ENCODE measurements at regions not wholly inside any gene's neighbourhood (a gene's known extent, or its start where the extent isn't known, plus 50 kb on each side); places are given as distances from the start of the nearest gene placed in this dataset.

DNA sequence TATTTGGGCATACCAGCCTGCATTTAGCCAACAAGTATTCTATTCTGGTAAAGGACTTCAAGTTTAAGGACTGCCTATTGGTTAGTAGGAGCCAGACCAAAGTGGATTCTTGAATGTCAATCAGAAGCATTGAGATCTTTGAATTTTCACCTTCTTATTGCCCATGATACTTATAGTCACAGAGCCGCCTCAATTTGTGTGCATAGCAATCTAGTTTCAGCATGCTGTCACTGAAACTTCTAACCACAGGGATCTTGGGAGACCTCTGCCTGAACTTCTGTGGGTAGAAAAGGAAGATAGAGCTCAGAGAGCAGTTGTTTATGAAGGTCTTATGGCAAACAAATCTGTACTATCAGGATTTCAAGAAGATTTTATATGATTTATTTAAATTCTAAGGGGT, 501.4 kb upstream of the USP24 start:
- no peaks in the 10 kb centered on the region for H3K79me2 ChIP-seq (ENCODE audit: insufficient read depth, low read length)
- TF ChIP-seq, protein P1, sequence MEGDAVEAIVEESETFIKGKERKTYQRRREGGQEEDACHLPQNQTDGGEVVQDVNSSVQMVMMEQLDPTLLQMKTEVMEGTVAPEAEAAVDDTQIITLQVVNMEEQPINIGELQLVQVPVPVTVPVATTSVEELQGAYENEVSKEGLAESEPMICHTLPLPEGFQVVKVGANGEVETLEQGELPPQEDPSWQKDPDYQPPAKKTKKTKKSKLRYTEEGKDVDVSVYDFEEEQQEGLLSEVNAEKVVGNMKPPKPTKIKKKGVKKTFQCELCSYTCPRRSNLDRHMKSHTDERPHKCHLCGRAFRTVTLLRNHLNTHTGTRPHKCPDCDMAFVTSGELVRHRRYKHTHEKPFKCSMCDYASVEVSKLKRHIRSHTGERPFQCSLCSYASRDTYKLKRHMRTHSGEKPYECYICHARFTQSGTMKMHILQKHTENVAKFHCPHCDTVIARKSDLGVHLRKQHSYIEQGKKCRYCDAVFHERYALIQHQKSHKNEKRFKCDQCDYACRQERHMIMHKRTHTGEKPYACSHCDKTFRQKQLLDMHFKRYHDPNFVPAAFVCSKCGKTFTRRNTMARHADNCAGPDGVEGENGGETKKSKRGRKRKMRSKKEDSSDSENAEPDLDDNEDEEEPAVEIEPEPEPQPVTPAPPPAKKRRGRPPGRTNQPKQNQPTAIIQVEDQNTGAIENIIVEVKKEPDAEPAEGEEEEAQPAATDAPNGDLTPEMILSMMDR (IDR thresholded peaks at IDR 0.05): no peak
- Mint-ChIP-seq H3K9me3 (peaks cover 0 to 5% (median 0%) of the 10 kb centered on the region in 7 donors), H3K4me1 (no peaks in the 10 kb centered on the region), H3K27ac (no peak overlapping the region), H3K4me3 (no peak overlapping the region), H3K36me3 (no peaks in the 10 kb centered on the region), H3K27me3 (ENCODE audit: low read depth in 3 of 3) (peaks cover 4 to 6% (median 5%) of the 10 kb centered on the region in 3 donors)
- no peak overlapping the region for H3K4me3 ChIP-seq (replicated peaks in 1 of 3; ENCODE audit: low read depth in 2 of 3, low read length in 3 of 3)
- no peak overlapping the region for H2AFZ ChIP-seq (ENCODE audit: insufficient read depth, low read depth, low read length, poor library complexity, severe bottlenecking)
- H3K27ac ChIP-seq (ENCODE audit: low read depth in 1 of 2, low read length in 2 of 2): no peak overlapping the region
- no peak for DNase-seq
- no peaks in the 10 kb centered on the region for H3K9me3 ChIP-seq (replicated peaks in 1 of 2; ENCODE audit: control insufficient read depth in 1 of 2, insufficient read depth in 1 of 2, low read length in 2 of 2)
- WGBS (ENCODE audit: insufficient coverage): 100% methylated on average over 1 of the region's 1 CpG
- H4K20me1 ChIP-seq (ENCODE audit: insufficient read depth, low read length): no peaks in the 10 kb centered on the region
- H3K4me2 ChIP-seq (replicated peaks; ENCODE audit: extremely low read depth, low read length, poor library complexity, severe bottlenecking): no peak overlapping the region
- H3K4me1 ChIP-seq (ENCODE audit: control insufficient read depth in 1 of 2, insufficient read depth in 2 of 2, low read length in 2 of 2): no peaks in the 10 kb centered on the region
- intact Hi-C loops (cut with micrococcal nuclease): no loop called here
- H3K27me3 ChIP-seq (ENCODE audit: control insufficient read depth in 2 of 2, insufficient read depth in 2 of 2, low read length in 2 of 2): no peaks in the 10 kb centered on the region
- no peaks in the 10 kb centered on the region for H3K36me3 ChIP-seq (replicated peaks in 1 of 2; ENCODE audit: control insufficient read depth in 1 of 2, insufficient read depth in 2 of 2, low read length in 2 of 2)
- H3K9ac ChIP-seq (ENCODE audit: insufficient read depth, low read length, poor library complexity, severe bottlenecking): no peak overlapping the region

DNA sequence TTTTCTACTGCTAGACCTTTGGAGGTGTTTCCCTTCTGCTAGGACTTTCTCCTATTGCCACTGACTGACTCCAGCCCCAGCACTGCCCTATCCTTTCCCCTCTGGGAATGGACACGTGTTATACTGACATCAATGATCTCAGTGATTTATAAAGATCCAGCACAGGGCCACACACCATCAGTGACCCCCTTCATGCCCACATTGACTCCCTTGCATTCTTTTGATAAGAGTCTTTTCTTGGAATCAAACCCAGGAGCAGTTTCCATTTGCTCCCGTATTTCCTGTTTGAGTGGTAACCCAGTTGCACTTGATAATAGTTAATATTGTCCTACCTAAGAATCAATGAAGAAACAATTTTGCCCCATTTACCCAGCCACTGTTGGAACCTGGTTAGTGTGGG, 501.0 kb upstream of the USP24 start:
- WGBS (ENCODE audit: insufficient coverage): 90% methylated on average over 1 of the region's 2 CpGs

More for the DNA sequence above, 501.0 kb upstream of the USP24 start:
- Mint-ChIP-seq H3K4me1 (no peaks in the 10 kb centered on the region), H3K27ac (no peak overlapping the region), H3K9me3 (peaks cover 0 to 5% (median 0%) of the 10 kb centered on the region in 7 donors), H3K36me3 (no peaks in the 10 kb centered on the region), H3K4me3 (no peak overlapping the region), H3K27me3 (ENCODE audit: low read depth in 3 of 3) (peaks cover 4 to 7% (median 5%) of the 10 kb centered on the region in 3 donors)
- H3K36me3 ChIP-seq (replicated peaks in 1 of 2; ENCODE audit: control insufficient read depth in 1 of 2, insufficient read depth in 2 of 2, low read length in 2 of 2): no peaks in the 10 kb centered on the region
- no peak overlapping the region for H2AFZ ChIP-seq (ENCODE audit: insufficient read depth, low read depth, low read length, poor library complexity, severe bottlenecking)
- H4K20me1 ChIP-seq (ENCODE audit: insufficient read depth, low read length): no peaks in the 10 kb centered on the region
- TF ChIP-seq, protein P1 (IDR thresholded peaks at IDR 0.05): no peak
- H3K27ac ChIP-seq (ENCODE audit: low read depth in 1 of 2, low read length in 2 of 2): no peak overlapping the region
- no peak overlapping the region for H3K4me3 ChIP-seq (replicated peaks in 1 of 3; ENCODE audit: low read depth in 2 of 3, low read length in 3 of 3)
- intact Hi-C loops (cut with micrococcal nuclease): no loop called here
- no peaks in the 10 kb centered on the region for H3K9me3 ChIP-seq (replicated peaks in 1 of 2; ENCODE audit: control insufficient read depth in 1 of 2, insufficient read depth in 1 of 2, low read length in 2 of 2)
- H3K4me1 ChIP-seq (ENCODE audit: control insufficient read depth in 1 of 2, insufficient read depth in 2 of 2, low read length in 2 of 2): no peaks in the 10 kb centered on the region
- H3K79me2 ChIP-seq (ENCODE audit: insufficient read depth, low read length): no peaks in the 10 kb centered on the region
- no peak for DNase-seq
- no peaks in the 10 kb centered on the region for H3K27me3 ChIP-seq (ENCODE audit: control insufficient read depth in 2 of 2, insufficient read depth in 2 of 2, low read length in 2 of 2)
- H3K9ac ChIP-seq (ENCODE audit: insufficient read depth, low read length, poor library complexity, severe bottlenecking): no peak overlapping the region
- no peak overlapping the region for H3K4me2 ChIP-seq (replicated peaks; ENCODE audit: extremely low read depth, low read length, poor library complexity, severe bottlenecking)

All from CD14-positive monocyte (primary cell).